ENCODE measurements at regions not wholly inside any gene's neighbourhood (a gene's known extent, or its start where the extent isn't known, plus 50 kb on each side); places are given as distances from the start of the nearest gene placed in this dataset.

GRCh38 chr17:33749171-33749570 lies 456.1 kb upstream of the ASIC2 start:
- no peak for TF ChIP-seq CTCF (IDR thresholded peaks at IDR 0.05)
- no peak for TF ChIP-seq POLR2AphosphoS5 (IDR thresholded peaks at IDR 0.05)
- no peak for TF ChIP-seq POLR2A (IDR thresholded peaks at IDR 0.05)

Data from transverse colon (tissue), 4 donors.